ENCODE measurements at regions not wholly inside any gene's neighbourhood (a gene's known extent, or its start where the extent isn't known, plus 50 kb on each side); places are given as distances from the start of the nearest gene placed in this dataset.

DNA sequence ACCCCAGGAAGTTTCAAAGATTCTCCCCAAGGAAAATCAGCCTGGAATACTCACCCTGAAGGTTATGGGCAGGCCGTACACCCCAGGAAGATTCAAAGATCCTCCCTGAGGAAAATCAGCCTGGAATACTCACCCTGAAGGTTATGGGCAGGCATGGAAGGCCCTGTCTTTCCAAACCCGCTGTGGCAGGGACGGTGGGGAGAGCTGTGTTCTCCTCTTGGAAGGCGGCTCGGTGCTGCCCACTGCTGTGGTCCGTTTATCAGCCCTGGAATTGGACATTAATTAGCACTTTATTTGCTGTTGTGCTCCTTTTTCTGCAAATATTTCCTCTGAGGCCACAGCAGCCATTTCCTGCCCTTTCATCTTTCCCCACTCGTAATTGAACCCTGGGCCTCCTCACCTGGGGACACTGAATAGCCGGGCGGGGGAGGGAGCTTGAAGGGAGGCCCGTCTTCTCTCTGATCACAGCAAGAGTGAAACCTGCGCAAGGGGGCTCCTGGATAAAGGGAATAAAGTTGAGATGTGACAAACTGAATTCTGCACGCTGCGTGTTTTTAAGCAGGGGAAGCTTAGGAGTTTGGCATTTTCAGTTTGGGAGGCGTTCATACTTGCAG lies 308.7 kb upstream of the SALL3 start:
- POLR2A ChIA-PET: no interaction called here
- CTCF ChIA-PET (ENCODE audit: unreplicated experiment): no interaction called here
- no peak overlapping the region for H3K4me2 ChIP-seq (ENCODE audit: low read length)
- no peaks in the 10 kb centered on the region for H3K4me1 ChIP-seq (ENCODE audit: insufficient read depth, low read length, poor library complexity, severe bottlenecking)
- H3K79me2 ChIP-seq (ENCODE audit: insufficient read depth, low read depth, low read length): no peaks in the 10 kb centered on the region
- BruUV-seq (replicated peaks): no TSS peak
- H3K4me3 ChIP-seq (ENCODE audit: low read depth, low read length, poor library complexity, severe bottlenecking): no peak overlapping the region
- TF ChIP-seq EZH2phosphoT487 (IDR thresholded peaks at IDR 0.05; ENCODE audit: borderline replicate concordance, low read depth, low read length): no peak
- TF ChIP-seq, protein P1, sequence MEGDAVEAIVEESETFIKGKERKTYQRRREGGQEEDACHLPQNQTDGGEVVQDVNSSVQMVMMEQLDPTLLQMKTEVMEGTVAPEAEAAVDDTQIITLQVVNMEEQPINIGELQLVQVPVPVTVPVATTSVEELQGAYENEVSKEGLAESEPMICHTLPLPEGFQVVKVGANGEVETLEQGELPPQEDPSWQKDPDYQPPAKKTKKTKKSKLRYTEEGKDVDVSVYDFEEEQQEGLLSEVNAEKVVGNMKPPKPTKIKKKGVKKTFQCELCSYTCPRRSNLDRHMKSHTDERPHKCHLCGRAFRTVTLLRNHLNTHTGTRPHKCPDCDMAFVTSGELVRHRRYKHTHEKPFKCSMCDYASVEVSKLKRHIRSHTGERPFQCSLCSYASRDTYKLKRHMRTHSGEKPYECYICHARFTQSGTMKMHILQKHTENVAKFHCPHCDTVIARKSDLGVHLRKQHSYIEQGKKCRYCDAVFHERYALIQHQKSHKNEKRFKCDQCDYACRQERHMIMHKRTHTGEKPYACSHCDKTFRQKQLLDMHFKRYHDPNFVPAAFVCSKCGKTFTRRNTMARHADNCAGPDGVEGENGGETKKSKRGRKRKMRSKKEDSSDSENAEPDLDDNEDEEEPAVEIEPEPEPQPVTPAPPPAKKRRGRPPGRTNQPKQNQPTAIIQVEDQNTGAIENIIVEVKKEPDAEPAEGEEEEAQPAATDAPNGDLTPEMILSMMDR (conservative IDR thresholded peaks at IDR 0.05; ENCODE audit: low read length): no peak
- no peak for DNase-seq (ENCODE audit: low spot score)
- H3K9me2 ChIP-seq (ENCODE audit: insufficient read depth, low read length): no peaks in the 10 kb centered on the region
- H2AFZ ChIP-seq (ENCODE audit: low read length): no peak overlapping the region
- intact Hi-C loops (cut with micrococcal nuclease; ENCODE audit: unreplicated experiment): no loop called here
- no peaks in the 10 kb centered on the region for H4K20me1 ChIP-seq (ENCODE audit: insufficient read depth, low read length)
- H3K27ac ChIP-seq (ENCODE audit: low read depth, low read length, poor library complexity, severe bottlenecking): no peak overlapping the region
- no peaks in the 10 kb centered on the region for H3K9me3 ChIP-seq (ENCODE audit: low read length)
- no peaks in the 10 kb centered on the region for H3K36me3 ChIP-seq (ENCODE audit: insufficient read depth, low read length)

DNA sequence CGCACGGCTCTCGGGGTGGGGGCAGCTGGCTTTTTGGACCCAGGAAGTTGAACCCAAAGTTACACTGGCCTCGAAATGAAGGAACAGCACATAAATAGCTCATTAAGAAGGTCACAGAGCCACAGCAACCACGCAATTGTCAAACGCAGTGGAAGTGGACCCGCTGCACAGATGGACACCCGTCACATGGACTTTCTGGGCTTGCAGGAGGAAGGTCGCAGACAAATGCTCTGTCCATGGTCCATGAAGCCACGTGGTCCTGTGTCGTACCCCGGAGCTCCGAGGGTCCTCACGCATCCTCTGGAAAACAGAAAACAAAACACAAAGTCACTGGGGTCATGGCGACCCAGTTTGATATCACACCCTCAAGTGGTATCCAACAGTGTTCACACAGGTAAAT lies 308.1 kb upstream of the SALL3 start:
- Histone ChIP-seq H3K79me2 (ENCODE audit: insufficient read depth, low read depth, low read length) (no peaks in the 10 kb centered on the region), H3K4me1 (ENCODE audit: insufficient read depth, low read length, poor library complexity, severe bottlenecking) (no peaks in the 10 kb centered on the region), H3K4me3 (ENCODE audit: low read depth, low read length, poor library complexity, severe bottlenecking) (no peak overlapping the region), H3K9me2 (ENCODE audit: insufficient read depth, low read length) (no peaks in the 10 kb centered on the region), H3K36me3 (ENCODE audit: insufficient read depth, low read length) (no peaks in the 10 kb centered on the region), H3K4me2 (ENCODE audit: low read length) (no peak overlapping the region), H3K27ac (ENCODE audit: low read depth, low read length, poor library complexity, severe bottlenecking) (no peak overlapping the region), H3K9me3 (ENCODE audit: low read length) (no peaks in the 10 kb centered on the region), H4K20me1 (ENCODE audit: insufficient read depth, low read length) (no peaks in the 10 kb centered on the region), H2AFZ (ENCODE audit: low read length) (no peak overlapping the region)
- ChIA-PET POLR2A (no interaction called here), CTCF (ENCODE audit: unreplicated experiment) (no interaction called here)
- TF ChIP-seq, protein P1 (conservative IDR thresholded peaks at IDR 0.05; ENCODE audit: low read length): no peak
- TF ChIP-seq EZH2phosphoT487 (IDR thresholded peaks at IDR 0.05; ENCODE audit: borderline replicate concordance, low read depth, low read length): no peak
- intact Hi-C loops (cut with micrococcal nuclease; ENCODE audit: unreplicated experiment): no loop called here
- BruUV-seq (replicated peaks): no TSS peak
- DNase-seq (ENCODE audit: low spot score): no peak

DNA sequence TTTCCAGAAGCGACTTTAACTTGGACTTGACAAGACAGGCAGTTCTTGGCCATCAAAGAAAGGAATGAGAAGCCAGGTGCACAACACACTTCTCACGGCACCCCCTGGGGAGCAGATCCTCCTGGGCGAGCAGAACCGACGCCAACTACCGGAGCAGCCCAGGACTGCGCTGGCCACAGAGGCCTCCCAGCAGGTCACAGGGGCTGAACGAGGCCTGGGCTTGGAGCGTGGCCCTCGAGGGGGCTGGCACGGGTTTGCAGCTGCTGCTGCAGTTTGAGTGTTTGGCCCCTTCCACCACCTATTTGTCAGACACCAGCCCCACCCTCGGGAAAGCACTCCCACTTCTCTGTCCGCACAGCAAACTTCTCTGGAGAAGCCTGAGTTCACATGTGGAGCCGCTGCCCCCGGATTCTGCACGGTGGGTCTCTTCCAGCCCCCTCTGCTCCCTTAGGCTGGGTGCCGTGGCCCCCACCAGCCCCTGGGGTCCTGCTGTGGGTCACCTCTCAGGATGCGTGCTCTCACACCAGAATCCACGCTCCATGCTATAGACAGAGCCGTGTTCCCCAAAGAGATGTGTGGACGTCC lies 306.7 kb upstream of the SALL3 start:
- BruUV-seq (replicated peaks): no TSS peak
- no peak overlapping the region for H3K4me2 ChIP-seq (ENCODE audit: low read length)
- no peak for TF ChIP-seq EZH2phosphoT487 (IDR thresholded peaks at IDR 0.05; ENCODE audit: borderline replicate concordance, low read depth, low read length)
- TF ChIP-seq, protein P1 (conservative IDR thresholded peaks at IDR 0.05; ENCODE audit: low read length): no peak

More for the DNA sequence above, 306.7 kb upstream of the SALL3 start:
- no peak overlapping the region for H2AFZ ChIP-seq (ENCODE audit: low read length)
- intact Hi-C loops (cut with micrococcal nuclease; ENCODE audit: unreplicated experiment): no loop called here
- H4K20me1 ChIP-seq (ENCODE audit: insufficient read depth, low read length): no peaks in the 10 kb centered on the region
- no peaks in the 10 kb centered on the region for H3K79me2 ChIP-seq (ENCODE audit: insufficient read depth, low read depth, low read length)
- no peaks in the 10 kb centered on the region for H3K9me2 ChIP-seq (ENCODE audit: insufficient read depth, low read length)
- no peak for DNase-seq (ENCODE audit: low spot score)
- ChIA-PET POLR2A (no interaction called here), CTCF (ENCODE audit: unreplicated experiment) (no interaction called here)
- H3K4me3 ChIP-seq (ENCODE audit: low read depth, low read length, poor library complexity, severe bottlenecking): no peak overlapping the region
- H3K4me1 ChIP-seq (ENCODE audit: insufficient read depth, low read length, poor library complexity, severe bottlenecking): no peaks in the 10 kb centered on the region
- no peak overlapping the region for H3K27ac ChIP-seq (ENCODE audit: low read depth, low read length, poor library complexity, severe bottlenecking)
- no peaks in the 10 kb centered on the region for H3K36me3 ChIP-seq (ENCODE audit: insufficient read depth, low read length)
- no peaks in the 10 kb centered on the region for H3K9me3 ChIP-seq (ENCODE audit: low read length)
